ENCODE measurements at regions not wholly inside any gene's neighbourhood (a gene's known extent, or its start where the extent isn't known, plus 50 kb on each side); places are given as distances from the start of the nearest gene placed in this dataset.

GRCh38 chr4:152021788-152022438, 261.1 kb upstream of the GATB start:
- 95% methylated on average over 6 of the region's 6 CpGs for WGBS

GRCh38 chr4:152020073-152020472, 259.3 kb upstream of the GATB start:
- Histone ChIP-seq H3K9me3 (ENCODE audit: control insufficient read depth in 2 of 2, insufficient read depth in 1 of 2, low read length in 1 of 2) (peaks cover 0 to 3% of the 10 kb centered on the region in 2 donors), H3K27me3 (ENCODE audit: control insufficient read depth in 2 of 2, insufficient read depth in 1 of 2, low read length in 1 of 2) (no peaks in the 10 kb centered on the region), H3K4me3 (ENCODE audit: low read length in 2 of 2) (no peak overlapping the region), H3K27ac (ENCODE audit: low read depth in 1 of 2, low read length in 1 of 2) (no peak overlapping the region), H3K36me3 (ENCODE audit: control insufficient read depth in 2 of 2, insufficient read depth in 2 of 2, low read length in 1 of 2) (no peaks in the 10 kb centered on the region), H3K4me1 (ENCODE audit: control insufficient read depth in 2 of 2, insufficient read depth in 2 of 2, low read length in 2 of 2) (peaks cover 0 to 28% of the 10 kb centered on the region in 2 donors)
- WGBS: 96% methylated on average over 5 of the region's 5 CpGs
- DNase-seq (ENCODE audit: low read depth in 6 of 9, low spot score in 9 of 9): no peak

More at GRCh38 chr4:152021788-152022438, 261.1 kb upstream of the GATB start:
- H3K4me1 ChIP-seq (ENCODE audit: control insufficient read depth in 2 of 2, insufficient read depth in 2 of 2, low read length in 2 of 2): peaks cover 2 to 35% of the 10 kb centered on the region in 2 donors
- no peak for DNase-seq (ENCODE audit: low read depth in 6 of 9, low spot score in 9 of 9)
- H3K27me3 ChIP-seq (ENCODE audit: control insufficient read depth in 2 of 2, insufficient read depth in 1 of 2, low read length in 1 of 2): no peaks in the 10 kb centered on the region
- H3K9me3 ChIP-seq (ENCODE audit: control insufficient read depth in 2 of 2, insufficient read depth in 1 of 2, low read length in 1 of 2): no peaks in the 10 kb centered on the region
- no peaks in the 10 kb centered on the region for H3K36me3 ChIP-seq (ENCODE audit: control insufficient read depth in 2 of 2, insufficient read depth in 2 of 2, low read length in 1 of 2)
- no peak overlapping the region for H3K4me3 ChIP-seq (ENCODE audit: low read length in 2 of 2)
- H3K27ac ChIP-seq (ENCODE audit: low read depth in 1 of 2, low read length in 1 of 2): no peak overlapping the region

GRCh38 chr4:152016303-152016620, 255.5 kb upstream of the GATB start:
- no peak overlapping the region for H3K4me3 ChIP-seq (ENCODE audit: low read length in 2 of 2)
- H3K27ac ChIP-seq (ENCODE audit: low read depth in 1 of 2, low read length in 1 of 2): no peak overlapping the region
- peaks cover 0 to 13% of the 10 kb centered on the region in 2 donors for H3K9me3 ChIP-seq (ENCODE audit: control insufficient read depth in 2 of 2, insufficient read depth in 1 of 2, low read length in 1 of 2)
- DNase-seq (ENCODE audit: low read depth in 6 of 9, low spot score in 9 of 9): no peak
- WGBS: 98% methylated on average over 5 of the region's 5 CpGs
- no peaks in the 10 kb centered on the region for H3K27me3 ChIP-seq (ENCODE audit: control insufficient read depth in 2 of 2, insufficient read depth in 1 of 2, low read length in 1 of 2)
- H3K4me1 ChIP-seq (ENCODE audit: control insufficient read depth in 2 of 2, insufficient read depth in 2 of 2, low read length in 2 of 2): peaks cover 21 to 40% of the 10 kb centered on the region in 2 donors
- no peaks in the 10 kb centered on the region for H3K36me3 ChIP-seq (ENCODE audit: control insufficient read depth in 2 of 2, insufficient read depth in 2 of 2, low read length in 1 of 2)

- peaks cover 0 to 13% of the 10 kb centered on the region in 2 donors for H3K9me3 ChIP-seq (ENCODE audit: control insufficient read depth in 2 of 2, insufficient read depth in 1 of 2, low read length in 1 of 2)
- no peak overlapping the region for H3K27ac ChIP-seq (ENCODE audit: low read depth in 1 of 2, low read length in 1 of 2)
- DNase-seq (ENCODE audit: low read depth in 6 of 9, low spot score in 9 of 9): no peak
- H3K36me3 ChIP-seq (ENCODE audit: control insufficient read depth in 2 of 2, insufficient read depth in 2 of 2, low read length in 1 of 2): no peaks in the 10 kb centered on the region
- no peaks in the 10 kb centered on the region for H3K27me3 ChIP-seq (ENCODE audit: control insufficient read depth in 2 of 2, insufficient read depth in 1 of 2, low read length in 1 of 2)
- no peak overlapping the region for H3K4me3 ChIP-seq (ENCODE audit: low read length in 2 of 2)
- H3K4me1 ChIP-seq (ENCODE audit: control insufficient read depth in 2 of 2, insufficient read depth in 2 of 2, low read length in 2 of 2): peaks cover 26 to 45% of the 10 kb centered on the region in 2 donors
- WGBS: 93% methylated on average over 11 of the region's 11 CpGs
Measured at GRCh38 chr4:152015597-152016302, 254.9 kb upstream of the GATB start.

- Histone ChIP-seq H3K4me3 (ENCODE audit: low read length in 2 of 2) (no peak overlapping the region), H3K27ac (ENCODE audit: low read depth in 1 of 2, low read length in 1 of 2) (no peak overlapping the region)
Measured at GRCh38 chr4:152014280-152014679, 253.5 kb upstream of the GATB start.

GRCh38 chr4:152011469-152011868, 250.7 kb upstream of the GATB start:
- peak overlapping the region in 1 of 2 donors; percentile 83 for H3K27ac ChIP-seq (ENCODE audit: low read depth in 1 of 2, low read length in 1 of 2)
- H3K36me3 ChIP-seq (ENCODE audit: control insufficient read depth in 2 of 2, insufficient read depth in 2 of 2, low read length in 1 of 2): no peaks in the 10 kb centered on the region
- peaks cover 42 to 60% of the 10 kb centered on the region in 2 donors for H3K4me1 ChIP-seq (ENCODE audit: control insufficient read depth in 2 of 2, insufficient read depth in 2 of 2, low read length in 2 of 2)
- no peak overlapping the region for H3K4me3 ChIP-seq (ENCODE audit: low read length in 2 of 2)
- H3K27me3 ChIP-seq (ENCODE audit: control insufficient read depth in 2 of 2, insufficient read depth in 1 of 2, low read length in 1 of 2): no peaks in the 10 kb centered on the region
- H3K9me3 ChIP-seq (ENCODE audit: control insufficient read depth in 2 of 2, insufficient read depth in 1 of 2, low read length in 1 of 2): peaks cover 0 to 13% of the 10 kb centered on the region in 2 donors
- DNase-seq (ENCODE audit: low read depth in 6 of 9, low spot score in 9 of 9): no peak
- 68% methylated on average over 7 of the region's 7 CpGs for WGBS

More at GRCh38 chr4:152014280-152014679, 253.5 kb upstream of the GATB start:
- H3K4me1 ChIP-seq (ENCODE audit: control insufficient read depth in 2 of 2, insufficient read depth in 2 of 2, low read length in 2 of 2): peaks cover 39 to 54% of the 10 kb centered on the region in 2 donors
- WGBS: 24% methylated on average over 3 of the region's 3 CpGs
- peak in 1 of 9 donors; percentile 45 for DNase-seq (ENCODE audit: low read depth in 6 of 9, low spot score in 9 of 9)
- no peaks in the 10 kb centered on the region for H3K27me3 ChIP-seq (ENCODE audit: control insufficient read depth in 2 of 2, insufficient read depth in 1 of 2, low read length in 1 of 2)
- H3K9me3 ChIP-seq (ENCODE audit: control insufficient read depth in 2 of 2, insufficient read depth in 1 of 2, low read length in 1 of 2): peaks cover 0 to 13% of the 10 kb centered on the region in 2 donors
- no peaks in the 10 kb centered on the region for H3K36me3 ChIP-seq (ENCODE audit: control insufficient read depth in 2 of 2, insufficient read depth in 2 of 2, low read length in 1 of 2)

- Histone ChIP-seq H3K27me3 (ENCODE audit: control insufficient read depth in 2 of 2, insufficient read depth in 1 of 2, low read length in 1 of 2) (no peaks in the 10 kb centered on the region), H3K4me1 (ENCODE audit: control insufficient read depth in 2 of 2, insufficient read depth in 2 of 2, low read length in 2 of 2) (peaks cover 42 to 60% of the 10 kb centered on the region in 2 donors), H3K36me3 (ENCODE audit: control insufficient read depth in 2 of 2, insufficient read depth in 2 of 2, low read length in 1 of 2) (no peaks in the 10 kb centered on the region), H3K4me3 (ENCODE audit: low read length in 2 of 2) (no peak overlapping the region), H3K9me3 (ENCODE audit: control insufficient read depth in 2 of 2, insufficient read depth in 1 of 2, low read length in 1 of 2) (peaks cover 0 to 13% of the 10 kb centered on the region in 2 donors), H3K27ac (ENCODE audit: low read depth in 1 of 2, low read length in 1 of 2) (peak overlapping the region in 1 of 2 donors; percentile 83)
- WGBS: 8% methylated on average over 2 of the region's 2 CpGs
- DNase-seq (ENCODE audit: low read depth in 6 of 9, low spot score in 9 of 9): peak; percentile 42 to 85 (median 62)
Measured at GRCh38 chr4:152010710-152011079, 249.9 kb upstream of the GATB start.

- WGBS: 68% methylated on average over 8 of the region's 8 CpGs
- DNase-seq (ENCODE audit: low read depth in 6 of 9, low spot score in 9 of 9): no peak
- Histone ChIP-seq H3K27ac (ENCODE audit: low read depth in 1 of 2, low read length in 1 of 2) (peak overlapping the region in 1 of 2 donors; percentile 83), H3K4me3 (ENCODE audit: low read length in 2 of 2) (no peak overlapping the region), H3K36me3 (ENCODE audit: control insufficient read depth in 2 of 2, insufficient read depth in 2 of 2, low read length in 1 of 2) (no peaks in the 10 kb centered on the region), H3K27me3 (ENCODE audit: control insufficient read depth in 2 of 2, insufficient read depth in 1 of 2, low read length in 1 of 2) (no peaks in the 10 kb centered on the region), H3K4me1 (ENCODE audit: control insufficient read depth in 2 of 2, insufficient read depth in 2 of 2, low read length in 2 of 2) (peaks cover 42 to 59% of the 10 kb centered on the region in 2 donors), H3K9me3 (ENCODE audit: control insufficient read depth in 2 of 2, insufficient read depth in 1 of 2, low read length in 1 of 2) (peaks cover 0 to 10% of the 10 kb centered on the region in 2 donors)
Measured at GRCh38 chr4:152009983-152010709, 249.3 kb upstream of the GATB start.

Measured in thymus (tissue), 11 donors.